ENCODE measurements at regions not wholly inside any gene's neighbourhood (a gene's known extent, or its start where the extent isn't known, plus 50 kb on each side); places are given as distances from the start of the nearest gene placed in this dataset.

DNA sequence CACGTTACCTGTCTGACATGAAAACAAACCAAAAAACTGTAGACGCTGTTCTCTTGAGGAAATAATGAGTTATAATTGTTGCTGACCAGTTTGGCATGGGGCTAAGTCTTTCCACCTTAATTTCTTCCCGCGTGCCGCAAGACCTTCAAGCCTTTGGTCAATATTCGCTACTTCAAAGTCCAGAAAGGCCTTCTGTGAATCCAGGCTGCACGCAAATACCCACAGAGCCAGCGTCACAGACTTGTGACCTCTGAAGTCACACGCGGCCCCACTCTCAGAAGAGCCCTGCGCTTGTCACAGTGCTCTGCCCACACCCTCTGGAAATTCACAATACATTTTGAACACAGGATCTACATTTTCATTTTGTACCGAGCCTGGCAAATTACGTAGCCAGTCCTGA, 275.2 kb downstream of the SHQ1 start:
- FAIRE-seq (no peak), DNase-seq (ENCODE audit: extremely low spot score, insufficient read length, low read depth) (no peak)

DNA sequence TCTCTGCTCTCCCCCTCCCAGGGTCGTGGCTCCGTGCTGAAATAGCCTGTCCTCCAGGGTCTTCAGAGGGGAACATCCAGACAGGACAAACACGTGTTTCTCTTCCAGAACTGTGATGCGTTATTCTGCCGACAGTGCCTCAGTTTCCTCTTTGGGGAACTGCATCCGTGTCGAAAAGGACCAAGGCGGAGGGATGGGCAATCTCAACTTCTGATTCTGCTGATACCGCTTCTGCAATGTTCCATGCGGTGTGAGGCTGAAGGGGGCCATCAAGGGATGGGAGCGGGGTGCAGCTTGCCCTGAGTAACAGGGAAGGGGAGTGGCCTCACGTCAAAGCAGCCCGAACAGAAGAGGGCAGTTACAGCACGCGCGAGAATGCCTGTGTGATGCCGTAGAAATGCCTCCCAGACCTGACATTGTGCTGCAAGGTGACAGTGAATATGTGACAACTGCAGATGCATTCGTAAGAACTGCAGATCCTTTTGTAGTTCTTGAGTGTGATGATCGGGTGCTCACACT, 275.7 kb downstream of the SHQ1 start:
- FAIRE-seq (no peak), DNase-seq (ENCODE audit: extremely low spot score, insufficient read length, low read depth) (no peak)

DNA sequence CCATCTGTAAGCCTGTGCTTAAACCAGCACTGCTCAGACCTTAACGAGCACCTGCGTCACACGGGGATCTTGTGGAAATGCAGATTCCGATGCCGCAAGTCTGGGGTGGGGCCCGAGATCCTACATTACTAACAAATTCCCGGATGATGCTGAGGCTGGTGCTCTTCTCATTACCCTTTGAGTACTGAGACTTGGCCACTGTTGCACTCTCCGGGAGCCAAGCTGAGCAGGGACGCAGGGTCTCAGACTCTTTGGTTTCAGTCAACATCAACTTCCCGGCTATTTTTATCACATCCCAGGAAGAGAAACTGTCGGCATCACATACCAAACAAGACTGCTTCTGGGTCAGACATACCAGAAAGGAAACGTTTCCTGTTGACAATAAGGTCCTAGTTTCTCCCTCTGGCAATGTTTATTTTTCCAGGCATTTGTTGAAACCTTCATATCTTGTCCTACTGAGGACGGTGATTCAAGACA, 276.6 kb downstream of the SHQ1 start:
- FAIRE-seq (no peak), DNase-seq (ENCODE audit: extremely low spot score, insufficient read length, low read depth) (no peak)

DNA sequence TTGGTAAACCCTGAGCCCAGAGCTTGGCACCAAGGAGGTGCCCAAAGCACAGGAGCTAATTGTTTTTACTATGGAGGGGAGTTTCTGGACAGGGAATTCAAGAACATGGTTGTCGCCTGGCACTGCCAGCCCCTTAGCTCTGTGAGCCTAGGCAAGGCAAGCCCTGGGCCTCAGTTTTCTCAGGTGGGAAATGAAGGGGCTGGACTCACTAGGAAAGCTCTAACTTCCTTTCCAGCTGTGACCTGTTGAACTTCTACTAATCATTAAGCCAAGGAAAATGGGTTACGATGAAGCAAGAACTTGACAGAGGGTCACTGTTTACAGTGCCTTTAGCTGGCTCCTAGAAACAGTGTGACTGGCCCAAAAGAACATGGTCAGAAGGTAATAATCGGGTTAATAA, 277.2 kb downstream of the SHQ1 start:
- no peak for DNase-seq (ENCODE audit: extremely low spot score, insufficient read length, low read depth)
- no peak for FAIRE-seq

DNA sequence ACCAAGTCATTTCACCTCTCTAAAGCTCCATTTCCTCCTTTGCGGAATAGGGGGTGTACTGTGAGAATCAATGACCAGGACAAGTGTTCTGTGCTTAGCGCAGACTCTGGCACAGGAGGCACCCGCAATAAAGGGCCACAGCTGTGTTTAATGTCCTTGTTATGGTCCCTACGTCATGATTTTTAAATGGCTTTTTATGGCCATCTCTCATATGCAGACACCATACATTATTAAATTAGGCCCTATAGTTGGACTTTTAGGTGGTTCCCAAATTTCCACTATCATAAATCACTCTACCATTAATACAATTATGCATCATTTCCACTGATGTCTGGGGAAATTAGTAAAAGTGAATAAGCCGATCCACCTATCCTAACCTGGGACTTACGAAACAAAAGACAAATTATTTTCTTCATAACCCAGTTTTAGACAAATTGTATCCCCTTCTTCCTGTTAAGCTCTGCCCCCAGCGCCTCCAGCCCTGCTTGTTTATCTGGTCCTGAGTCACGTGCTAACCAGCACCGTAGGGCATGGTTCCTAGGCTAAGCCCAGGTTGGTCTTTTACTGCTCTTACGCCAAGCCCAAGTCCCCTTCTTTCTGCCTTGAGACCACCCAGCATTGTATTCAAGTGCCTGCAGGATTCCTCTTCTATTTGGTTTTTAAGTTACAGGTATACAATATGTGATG, 278.3 kb downstream of the SHQ1 start:
- no peak for FAIRE-seq

DNA sequence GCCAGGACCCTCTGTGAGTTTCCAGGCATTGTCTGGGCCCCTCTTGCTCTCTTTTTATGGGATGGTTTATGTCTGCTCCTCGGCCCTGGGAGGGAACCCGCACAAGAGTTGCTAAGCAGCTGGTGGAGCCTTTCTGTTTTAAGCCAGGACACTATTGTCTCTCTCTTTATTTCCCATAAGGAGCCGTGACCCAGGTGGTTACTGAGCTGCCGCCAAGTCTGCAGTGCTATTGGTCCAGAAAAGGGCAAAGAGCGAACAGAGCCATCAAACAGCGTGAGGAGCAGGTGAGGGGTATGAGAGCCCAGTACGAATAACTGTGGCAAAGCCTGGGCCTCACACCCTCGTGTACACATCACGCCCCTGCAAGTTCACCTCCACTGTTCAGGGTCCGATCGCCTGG, 280.2 kb downstream of the SHQ1 start:
- DNase-seq (ENCODE audit: extremely low spot score, insufficient read length, low read depth) (no peak), FAIRE-seq (no peak)

More for the DNA sequence above, 278.3 kb downstream of the SHQ1 start:
- DNase-seq (ENCODE audit: extremely low spot score, insufficient read length, low read depth), result no peak

DNA sequence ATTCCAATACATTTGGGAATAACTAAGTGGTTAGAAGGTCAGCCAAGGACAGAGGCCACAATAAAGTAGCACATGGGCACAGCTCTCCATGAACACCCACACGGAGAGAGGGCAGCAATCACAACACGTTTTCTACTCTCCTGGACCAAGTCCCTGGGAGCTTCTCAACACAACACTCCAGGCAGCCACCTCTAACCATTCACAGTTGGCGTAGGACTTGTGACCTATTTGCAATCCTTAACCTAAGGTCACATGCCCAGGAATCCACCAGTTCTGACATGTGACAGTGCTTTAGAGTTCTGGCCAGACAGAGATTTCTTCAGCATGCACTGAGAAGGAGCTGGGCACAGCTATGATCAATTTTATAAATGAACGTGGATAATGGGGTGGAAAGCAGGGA, 280.8 kb downstream of the SHQ1 start:
- FAIRE-seq, result no peak
- no peak for DNase-seq (ENCODE audit: extremely low spot score, insufficient read length, low read depth)

DNA sequence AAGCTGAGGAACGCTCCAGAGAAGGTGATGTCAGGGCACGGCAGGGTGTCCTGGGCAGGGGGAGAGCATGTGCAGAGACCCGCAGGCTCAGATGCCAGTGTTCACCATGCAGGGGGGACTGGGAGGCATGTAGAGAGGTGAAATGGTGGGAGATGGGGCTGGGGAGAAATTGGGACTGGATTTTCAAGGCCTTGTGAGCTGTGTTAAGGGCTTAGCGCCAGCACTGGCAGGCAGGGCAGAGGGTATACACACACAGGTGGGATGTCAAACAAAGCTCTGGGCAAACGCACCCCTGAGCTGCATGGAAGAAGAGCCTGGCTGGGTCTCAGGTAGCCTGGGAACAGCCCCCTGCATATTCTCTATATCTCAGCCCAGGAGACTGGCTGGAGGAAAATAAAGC, 282.7 kb downstream of the SHQ1 start:
- FAIRE-seq (no peak), DNase-seq (ENCODE audit: extremely low spot score, insufficient read length, low read depth) (no peak)

DNA sequence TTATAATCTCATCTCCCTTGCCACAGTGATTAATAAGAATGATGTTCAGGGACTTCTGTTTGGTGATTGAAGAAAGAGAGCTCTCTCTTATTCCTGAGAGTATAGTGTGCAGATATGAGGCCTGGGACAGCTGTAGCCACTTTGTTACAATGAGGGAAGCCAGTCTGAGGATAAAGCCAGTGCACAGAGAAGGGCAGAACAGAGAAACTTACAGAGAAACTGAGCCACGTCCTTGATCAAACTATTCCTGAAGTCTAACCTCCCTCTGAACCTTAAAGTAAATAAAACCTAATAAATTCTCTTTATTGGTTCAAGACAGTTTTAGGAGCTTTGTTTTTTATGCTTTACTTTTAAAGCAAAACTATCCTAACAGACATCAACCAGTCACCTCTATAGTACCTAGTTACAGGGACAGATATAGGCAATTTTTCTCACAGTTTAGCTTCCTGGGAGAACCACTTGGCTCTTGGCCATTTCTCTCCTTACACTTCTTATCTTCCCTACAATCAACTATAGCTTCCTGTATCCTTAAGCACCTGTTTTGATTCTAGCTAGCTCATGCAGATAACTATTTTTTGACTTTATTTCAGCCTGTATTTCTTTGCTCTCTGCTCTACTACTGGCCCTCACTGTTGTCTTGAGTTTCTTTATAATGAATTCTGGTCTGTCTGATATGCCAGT, 284.4 kb downstream of the SHQ1 start:
- FAIRE-seq (no peak), DNase-seq (ENCODE audit: extremely low spot score, insufficient read length, low read depth) (no peak)

DNA sequence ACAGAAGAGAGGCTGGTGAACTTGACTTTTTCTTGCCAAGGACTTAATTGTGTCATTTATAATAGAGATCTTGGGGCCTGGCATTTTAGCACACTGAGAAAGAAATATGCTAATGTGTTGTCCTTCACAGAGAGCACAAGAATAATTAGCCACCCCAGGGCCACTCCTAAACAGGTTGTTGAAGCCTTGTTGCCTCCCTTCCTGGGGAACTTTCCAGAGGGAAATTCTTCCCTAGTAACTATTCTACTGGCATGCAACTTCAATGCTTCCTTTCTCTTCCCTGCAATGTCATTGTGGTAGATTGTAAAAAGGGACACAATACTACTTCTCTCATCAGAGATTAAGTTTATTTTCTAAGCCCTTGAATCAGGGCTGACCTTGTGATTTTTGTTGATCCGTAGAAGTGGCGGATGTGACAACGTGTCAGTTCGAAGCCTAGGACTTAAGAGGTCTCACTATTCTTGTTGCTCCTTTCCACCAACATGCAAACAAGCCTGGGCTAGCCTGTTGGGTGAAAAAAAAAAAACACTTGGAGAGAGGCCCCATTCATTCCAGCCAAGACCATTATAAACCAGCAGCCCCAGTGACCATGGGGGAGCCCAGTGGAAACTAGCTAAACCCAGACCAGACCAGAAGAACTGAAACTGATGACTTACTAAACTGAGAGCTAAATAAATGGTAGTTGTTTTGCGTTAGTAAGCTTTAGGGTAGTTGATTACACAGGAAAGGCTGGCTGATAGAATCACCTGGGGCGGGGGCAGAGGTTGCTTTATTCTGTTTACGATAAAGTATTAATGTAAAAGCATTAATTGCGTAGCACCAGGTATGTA, 287.2 kb downstream of the SHQ1 start:
- FAIRE-seq (no peak), DNase-seq (ENCODE audit: extremely low spot score, insufficient read length, low read depth) (no peak)

DNA sequence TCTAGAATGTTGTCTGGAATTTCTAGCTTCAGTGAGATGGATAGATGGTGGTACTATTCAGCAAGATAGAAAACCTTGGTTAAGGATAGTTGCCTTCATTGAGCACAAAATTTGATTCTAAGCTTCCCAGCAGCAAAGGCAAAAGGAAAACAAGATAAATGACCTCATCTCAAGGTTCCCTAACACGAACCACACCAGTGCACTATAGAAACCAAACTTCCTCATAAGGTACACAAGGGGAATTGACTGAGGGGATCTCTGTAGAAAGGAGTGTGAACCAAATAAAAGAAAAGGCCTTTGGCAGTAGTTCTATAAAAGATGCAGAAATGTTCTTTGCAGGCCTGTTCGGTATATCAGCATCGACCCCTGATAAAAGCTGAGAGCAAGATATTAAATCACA, 288.9 kb downstream of the SHQ1 start:
- FAIRE-seq (no peak), DNase-seq (ENCODE audit: extremely low spot score, insufficient read length, low read depth) (no peak)

DNA sequence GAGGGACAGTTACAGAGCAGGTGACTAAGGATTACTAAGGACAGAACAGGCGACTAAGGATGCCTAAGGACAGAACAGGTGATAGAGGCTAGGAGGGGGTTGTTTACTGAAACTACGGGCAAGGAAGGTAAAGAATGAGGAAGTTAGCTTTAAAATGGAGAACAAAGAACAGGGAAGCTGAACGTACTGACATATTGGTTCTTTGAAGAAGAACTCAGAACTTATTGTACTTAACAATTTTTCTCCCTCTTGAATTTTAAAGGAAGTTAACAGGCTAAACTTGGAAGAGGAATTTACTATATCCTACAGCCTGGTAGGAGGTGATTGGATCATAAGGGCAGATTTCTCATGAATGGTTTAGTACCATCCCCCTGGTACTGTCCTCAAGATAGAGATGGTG, 290.2 kb downstream of the SHQ1 start:
- FAIRE-seq, result no peak
- no peak for DNase-seq (ENCODE audit: extremely low spot score, insufficient read length, low read depth)

DNA sequence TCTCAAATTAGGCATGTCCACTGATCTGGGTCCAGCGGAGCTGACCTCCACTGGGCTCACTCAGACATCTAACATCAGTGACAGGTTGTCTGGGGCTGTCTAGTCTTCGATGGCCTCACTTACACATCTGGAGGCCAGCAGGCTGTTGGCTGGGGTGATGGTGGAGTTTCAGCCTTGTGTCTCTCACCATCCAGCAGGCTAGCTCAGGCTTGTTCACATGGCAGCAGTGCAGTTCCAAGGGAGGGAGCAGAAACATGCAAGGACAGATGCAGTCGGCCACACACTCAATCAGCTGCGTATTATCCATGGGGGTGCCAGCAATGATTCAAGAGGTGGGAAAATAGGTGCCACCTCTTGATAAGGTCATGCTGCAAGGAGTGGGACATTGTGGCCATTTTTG, 292.5 kb downstream of the SHQ1 start:
- FAIRE-seq, result no peak
- DNase-seq (ENCODE audit: extremely low spot score, insufficient read length, low read depth), result no peak

DNA sequence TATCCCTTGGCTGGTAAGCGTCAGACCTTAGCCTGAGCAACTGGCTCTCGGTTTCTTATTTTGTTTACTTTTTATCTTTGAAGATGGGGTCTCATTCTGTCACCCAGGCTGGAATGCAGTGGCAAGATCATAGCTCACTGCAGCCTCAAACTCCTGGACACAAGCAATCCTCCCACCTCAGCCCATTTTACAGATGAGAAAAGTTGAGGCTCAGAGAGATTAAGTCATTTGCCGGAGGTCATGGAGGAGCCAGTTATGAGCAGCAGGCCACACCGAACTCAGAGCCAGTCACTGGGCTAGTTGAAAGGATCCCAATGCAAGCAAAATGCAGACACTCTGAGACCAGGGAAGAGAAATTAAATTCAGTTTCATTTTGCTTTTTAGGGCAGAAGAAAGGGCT, 293.6 kb downstream of the SHQ1 start:
- FAIRE-seq (no peak), DNase-seq (ENCODE audit: extremely low spot score, insufficient read length, low read depth) (no peak)

DNA sequence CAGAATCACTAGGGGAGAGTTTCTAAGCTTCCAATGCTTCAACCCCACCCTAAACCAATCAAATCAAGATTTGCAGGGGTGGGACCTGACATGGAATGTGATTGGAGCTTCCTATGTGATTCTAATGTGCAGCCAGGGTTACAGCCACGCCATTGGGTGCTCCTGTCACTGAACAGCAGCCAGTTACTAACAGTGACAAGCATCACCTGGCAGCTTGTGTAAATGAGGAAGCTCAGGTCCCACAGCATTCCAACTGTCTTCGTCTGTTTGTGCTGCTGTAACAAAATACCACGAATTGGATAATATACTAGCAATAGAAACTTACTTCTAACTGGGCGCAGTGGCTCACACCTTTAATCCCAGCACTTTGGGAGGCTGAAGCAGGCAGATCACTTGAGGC, 294.9 kb downstream of the SHQ1 start:
- DNase-seq (ENCODE audit: extremely low spot score, insufficient read length, low read depth) (no peak), FAIRE-seq (no peak)

DNA sequence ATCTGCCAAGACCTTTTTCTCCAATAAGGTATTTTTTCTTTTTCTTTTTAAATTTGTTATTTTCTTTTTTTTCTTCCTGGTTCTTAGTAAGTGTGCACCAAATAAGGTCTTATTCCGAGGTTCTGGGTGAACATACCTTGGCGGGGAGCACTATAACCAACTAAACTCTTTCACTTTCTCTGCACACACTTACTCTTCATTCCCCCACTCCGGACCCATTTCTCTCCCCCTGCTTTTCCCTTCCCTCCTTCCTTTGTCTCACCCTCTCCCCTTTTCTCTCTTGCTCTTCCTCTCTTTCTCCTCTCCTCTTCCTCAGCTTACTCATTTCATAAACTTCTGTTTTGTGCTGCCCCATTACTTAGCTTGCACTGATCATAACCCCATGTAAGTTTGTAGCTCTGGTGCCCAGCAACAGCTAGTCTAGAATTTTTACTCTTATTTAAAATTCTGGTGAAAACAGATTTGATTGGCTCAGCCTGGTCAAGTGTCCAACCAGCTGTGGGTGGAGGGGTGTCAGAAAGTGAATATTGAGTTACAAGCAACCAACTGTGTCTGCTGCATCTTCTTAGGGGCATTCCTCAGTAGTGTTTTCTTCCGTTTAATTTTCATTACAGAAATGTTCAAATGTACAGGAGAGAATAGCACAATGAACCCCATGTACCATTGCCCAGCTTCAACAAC, 297.5 kb downstream of the SHQ1 start:
- DNase-seq (ENCODE audit: extremely low spot score, insufficient read length, low read depth) (no peak), FAIRE-seq (no peak)

DNA sequence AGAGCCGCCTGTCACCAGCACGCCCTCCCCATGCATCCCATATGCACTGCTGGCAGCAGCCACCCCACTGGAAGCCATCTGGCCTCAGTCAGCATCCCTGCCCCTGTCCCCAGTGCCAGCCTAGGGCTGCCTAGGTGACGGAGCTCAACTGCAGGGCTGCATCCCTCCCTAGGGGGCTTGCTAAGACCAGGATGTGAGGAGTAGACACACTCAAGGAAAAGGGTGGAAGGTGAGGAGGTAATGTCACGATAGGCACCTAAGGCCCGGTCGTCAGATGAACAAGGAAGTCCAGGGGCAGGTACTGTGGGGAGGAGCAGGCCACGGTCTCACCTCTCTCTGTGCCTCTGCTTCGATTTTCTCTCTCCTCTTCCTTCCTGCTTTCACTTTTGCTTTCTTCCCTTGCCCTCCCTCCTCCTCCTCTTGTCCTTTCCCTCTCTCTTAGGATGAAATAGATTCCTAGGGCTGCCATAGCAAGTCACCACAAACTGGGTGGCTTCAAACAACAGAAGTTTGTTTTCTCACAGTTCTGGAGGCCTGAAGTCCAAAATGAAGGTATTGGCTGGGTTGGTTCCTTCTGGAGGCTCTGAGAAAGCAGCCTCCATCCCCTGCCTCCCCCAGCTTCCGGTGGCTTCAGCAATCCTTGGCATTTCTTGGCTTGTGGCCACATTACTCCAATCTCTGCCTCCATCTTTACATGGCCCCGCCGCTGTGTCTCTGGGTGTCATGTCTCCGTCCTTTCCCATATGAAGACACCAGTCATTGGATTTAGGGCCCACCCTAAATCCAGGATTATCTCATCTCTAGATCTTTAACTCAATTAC, 298.3 kb downstream of the SHQ1 start:
- FAIRE-seq, result no peak
- no peak for DNase-seq (ENCODE audit: extremely low spot score, insufficient read length, low read depth)

DNA sequence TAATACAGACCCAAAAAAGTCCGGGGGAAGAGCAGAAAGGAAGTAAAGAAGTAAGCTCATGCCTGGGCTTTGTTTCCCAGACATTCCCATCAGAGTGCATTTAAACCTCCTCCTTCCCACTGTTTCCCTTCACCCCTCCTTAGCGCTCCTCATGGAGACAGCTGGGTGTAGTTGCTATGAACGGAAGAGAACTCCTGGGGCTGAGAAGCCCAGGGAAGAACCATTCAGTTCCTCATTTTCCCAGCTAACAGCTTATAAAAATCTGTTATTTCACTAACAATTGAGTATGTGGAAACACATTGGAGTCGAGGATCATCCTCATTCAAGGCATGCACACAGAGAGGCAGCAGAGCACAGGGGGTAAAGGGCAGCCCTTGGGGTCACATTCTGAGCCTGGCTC, 299.3 kb downstream of the SHQ1 start:
- FAIRE-seq (no peak), DNase-seq (ENCODE audit: extremely low spot score, insufficient read length, low read depth) (no peak)

DNA sequence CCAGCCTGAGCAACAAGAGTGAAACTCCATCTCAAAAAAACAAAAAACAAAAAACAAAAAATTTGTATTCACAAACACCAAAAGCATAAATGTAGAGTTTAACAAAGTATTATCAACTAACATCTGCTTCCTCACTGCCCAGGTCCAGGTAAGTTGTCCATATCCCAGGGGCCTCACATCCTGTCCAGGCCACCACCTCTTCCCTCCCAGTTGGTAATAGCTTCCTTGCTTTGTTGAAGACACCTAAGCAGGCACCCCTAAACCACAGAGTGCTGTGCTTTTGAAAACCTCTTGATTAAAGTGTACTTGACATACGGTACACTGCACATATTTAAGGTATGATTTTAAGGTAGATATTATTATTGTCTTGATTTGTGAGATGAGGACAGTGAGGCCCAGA, 299.8 kb downstream of the SHQ1 start:
- FAIRE-seq, result no peak
- no peak for DNase-seq (ENCODE audit: extremely low spot score, insufficient read length, low read depth)

DNA sequence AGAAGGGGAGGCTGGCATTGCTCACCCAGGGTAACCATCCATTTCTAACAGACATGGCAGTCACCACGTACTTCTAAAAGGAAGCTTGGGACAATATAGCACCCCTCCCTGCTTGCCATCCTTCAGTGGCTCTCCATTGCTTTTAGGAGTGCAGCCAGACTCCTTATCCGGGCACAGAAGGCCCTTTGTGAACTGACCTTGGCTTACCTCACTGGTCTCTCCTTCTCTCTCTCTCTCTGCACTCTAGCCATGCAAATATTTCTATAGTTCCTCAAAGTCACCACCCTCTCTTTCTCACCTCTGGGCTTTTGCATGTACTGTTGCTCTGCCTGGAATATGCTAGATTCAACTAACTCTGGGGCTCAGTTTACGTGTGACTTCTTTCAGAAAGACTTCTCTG, 301.1 kb downstream of the SHQ1 start:
- FAIRE-seq (no peak), DNase-seq (ENCODE audit: extremely low spot score, insufficient read length, low read depth) (no peak)

Measured in GM18507 (cell line).